Motor neuron (in vitro differentiated cells): ENCODE measurements at regions not wholly inside any gene's neighbourhood (a gene's known extent, or its start where the extent isn't known, plus 50 kb on each side); places are given as distances from the start of the nearest gene placed in this dataset.

ENCODE experiments used
- ATAC-seq, 8 experiments: fragments of 200-7000 bp; cut with Tn5 transposase; replicated peaks in 6 of 8; 2 replicates each; pipeline ENCODE4 v1.8.0; 2021; ENCODE audit warnings: mild to moderate bottlenecking in 8 of 8, moderate library complexity in 8 of 8
- H3K27ac ChIP-seq, 2 donors: fragments of 250-450 bp; sonication (Bioruptor Pico); 2 replicates each; pipeline ENCODE4 v1.9.0; 2021; ENCODE audit warnings: antibody characterized with exemption in 2 of 2, mild to moderate bottlenecking in 2 of 2, moderate library complexity in 1 of 2
- H3K4me1 ChIP-seq, 2 donors: fragments of 250-450 bp; sonication (Bioruptor Pico); replicated peaks in 1 of 2; 2 replicates each; pipeline ENCODE4 v1.6.1; 2021; ENCODE audit warnings: antibody characterized with exemption in 2 of 2, mild to moderate bottlenecking in 2 of 2, moderate library complexity in 1 of 2
- H3K4me3 ChIP-seq, 5 donors: fragments of 250-450 bp; sonication (Bioruptor Pico); 2 replicates each; pipeline ENCODE4 v1.9.0; 2021; ENCODE audit warnings: antibody characterized with exemption in 5 of 5, mild to moderate bottlenecking in 5 of 5, moderate library complexity in 4 of 5
- WGBS, 10 experiments: fragments of 450-650 bp; shearing (Covaris generic); methylation state at CpG; one replicate each; pipeline ENCODE4 v1.0.0; 2022; 5-methylcytosine and 5-hydroxymethylcytosine counted together
- in situ Hi-C, 9 experiments: fragments of 400-800 bp; cut with MboI; loops; one replicate each; pipeline ENCODE4 v1.15.0; 2021; ENCODE audit warnings: low sequenced_read_pairs in 9 of 9, low pct_unique_long_range_greater_than_20kb in 2 of 9; ENCODE audit not compliant: unreplicated experiment in 9 of 9

DNA sequence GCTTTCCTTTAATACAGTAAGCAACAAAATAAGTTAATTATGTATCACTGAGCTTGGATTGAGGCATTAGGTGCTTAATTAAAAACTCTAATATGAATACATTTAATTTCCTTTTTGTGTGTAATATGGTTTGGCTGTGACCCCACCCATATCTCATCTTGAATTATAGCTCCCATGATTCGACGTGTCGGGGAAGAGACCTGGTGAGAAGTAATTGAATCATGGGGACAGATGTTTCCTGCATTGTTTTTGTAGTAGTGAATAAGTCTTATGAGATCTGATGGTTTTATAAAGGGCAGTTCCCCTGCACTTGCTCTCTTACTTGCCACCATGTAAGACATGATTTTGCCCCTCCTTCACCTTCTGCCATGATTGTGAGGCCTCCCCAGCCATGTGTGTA is 325.4 kb upstream of the CDH7 start:
- in situ Hi-C loops, result no loop called here
- no peak for ATAC-seq
- Histone ChIP-seq H3K27ac (no peak overlapping the region), H3K4me3 (no peak overlapping the region), H3K4me1 (no peaks in the 10 kb centered on the region)
- WGBS, 10 experiments, result 0 to 100% (median 80%) methylated on average over 2 to 3 of the region's 3 CpGs; no CpG with 5 or more reads in 2 of the 10 experiments

- WGBS, 10 experiments, result 0 to 92% (median 72%) methylated on average over 1 to 4 of the region's 4 CpGs; no CpG with 5 or more reads in 2 of the 10 experiments
- no peaks in the 10 kb centered on the region for H3K4me1 ChIP-seq
- in situ Hi-C loops, result no loop called here
- no peak overlapping the region for H3K27ac ChIP-seq
- no peak for ATAC-seq
- H3K4me3 ChIP-seq, result no peak overlapping the region
These were observed 327.0 kb upstream of the CDH7 start for GRCh38 chr18:65423776-65424175.

DNA sequence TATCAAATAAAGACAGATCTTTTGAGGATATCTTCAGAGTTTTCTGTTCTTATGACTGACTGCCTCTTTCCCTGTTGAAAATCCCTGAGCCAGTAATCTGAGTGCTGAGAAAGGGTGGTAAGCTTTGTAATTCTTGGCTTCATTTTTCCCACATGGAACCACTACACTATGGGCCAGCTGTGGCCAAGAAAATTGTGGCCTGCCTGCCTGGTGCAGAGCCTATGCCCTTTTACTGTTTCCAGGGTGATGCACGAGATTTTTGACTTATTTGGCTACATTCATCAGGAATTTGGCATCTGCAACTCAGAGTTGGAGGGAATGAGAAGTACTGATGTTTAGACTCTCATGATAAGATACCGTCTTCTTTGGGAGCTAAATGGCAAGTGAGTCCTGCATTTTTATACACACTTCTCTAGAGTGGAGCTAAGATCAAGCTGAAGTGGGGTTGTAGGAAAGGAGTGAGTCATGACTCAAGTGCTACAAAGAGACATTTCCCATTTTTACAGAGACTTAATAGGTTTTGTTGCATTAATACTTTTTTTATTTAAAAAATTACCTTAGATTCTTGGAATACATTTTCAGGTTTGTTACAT is 328.2 kb upstream of the CDH7 start:
- WGBS, 10 experiments, result 0 to 100% (median 8%) methylated on average over 1 to 2 of the region's 2 CpGs; no CpG with 5 or more reads in 4 of the 10 experiments

DNA sequence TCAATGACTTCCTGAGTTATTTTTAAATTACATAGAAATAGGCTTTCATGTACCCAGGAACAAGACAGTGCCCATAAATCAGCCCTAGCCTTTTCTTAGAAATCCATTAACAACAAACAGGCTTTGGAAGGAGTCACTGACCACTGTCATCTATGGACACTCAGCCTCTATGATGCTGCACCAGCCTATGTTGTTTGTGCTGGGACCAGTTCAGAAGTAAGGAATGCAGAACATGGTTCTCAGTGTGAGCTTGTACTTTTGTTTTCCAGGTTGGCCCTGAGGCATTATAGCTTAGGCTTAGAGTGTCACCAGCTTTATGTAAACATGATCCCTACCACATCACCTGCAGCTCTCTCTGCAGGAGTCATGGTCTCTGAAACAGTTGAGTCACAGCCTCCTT is 335.7 kb upstream of the CDH7 start:
- Histone ChIP-seq H3K4me3 (no peak overlapping the region), H3K27ac (no peak overlapping the region), H3K4me1 (peaks cover 6 to 10% of the 10 kb centered on the region in 2 donors)
- in situ Hi-C loops, result no loop called here
- peak in 5 of 8 experiments; percentile 93 to 100 (median 98) for ATAC-seq

More for the DNA sequence above, 328.2 kb upstream of the CDH7 start:
- in situ Hi-C loops, result no loop called here
- H3K4me1 ChIP-seq, result no peaks in the 10 kb centered on the region
- no peak overlapping the region for H3K27ac ChIP-seq
- no peak for ATAC-seq
- no peak overlapping the region for H3K4me3 ChIP-seq

GRCh38 chr18:65414501-65414900 is 336.3 kb upstream of the CDH7 start:
- Histone ChIP-seq H3K4me3 (no peak overlapping the region), H3K27ac (no peak overlapping the region), H3K4me1 (peaks cover 6 to 10% of the 10 kb centered on the region in 2 donors)
- in situ Hi-C loops, result no loop called here
- ATAC-seq, result no peak
- 0 to 100% (median 80%) methylated on average over 1 of the region's 1 CpG; no CpG with 5 or more reads in 1 of the 10 experiments for WGBS, 10 experiments

DNA sequence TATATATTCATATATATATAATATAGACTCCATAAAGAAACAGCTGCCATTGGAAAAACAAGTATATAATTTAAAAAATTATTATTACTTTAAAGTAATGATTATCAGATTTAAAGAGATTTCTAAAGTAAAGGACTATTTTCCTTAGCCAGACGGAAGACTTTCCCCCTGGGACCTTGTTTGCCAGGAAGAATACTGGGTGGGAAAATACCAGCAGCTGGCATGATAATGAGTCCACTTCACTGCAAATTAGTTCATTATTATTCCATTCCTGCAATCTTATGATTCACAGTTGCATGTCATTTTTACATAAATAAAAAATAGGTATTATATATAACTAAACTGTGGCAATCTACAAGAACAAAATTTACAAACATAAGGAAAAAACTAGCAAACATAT is 339.8 kb upstream of the CDH7 start:
- peaks cover 6 to 10% of the 10 kb centered on the region in 2 donors for H3K4me1 ChIP-seq
- no peak for ATAC-seq
- in situ Hi-C loops, result no loop called here
- WGBS, 10 experiments, result 0 to 100% (median 54%) methylated on average over 1 of the region's 1 CpG; no CpG with 5 or more reads in 2 of the 10 experiments
- no peak overlapping the region for H3K27ac ChIP-seq
- no peak overlapping the region for H3K4me3 ChIP-seq

DNA sequence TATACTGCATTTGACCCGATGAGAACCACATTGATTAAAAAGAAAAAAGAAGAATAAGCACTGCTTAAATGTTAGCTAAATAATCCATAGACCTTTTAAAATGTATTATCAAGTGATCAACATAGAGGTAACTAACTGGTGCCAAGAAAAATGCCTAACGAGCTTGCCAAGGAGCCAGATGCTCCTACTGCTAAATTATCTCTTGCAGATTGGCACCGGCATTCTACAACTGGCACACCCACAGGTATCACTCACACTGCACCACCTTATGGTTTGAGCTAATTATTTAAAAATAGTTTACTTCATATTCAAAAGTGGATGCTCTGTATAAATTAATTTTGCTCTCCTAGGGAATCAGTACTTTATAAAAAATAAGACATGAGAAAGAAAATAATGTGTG is 341.6 kb upstream of the CDH7 start:
- in situ Hi-C loops, result no loop called here
- Histone ChIP-seq H3K4me3 (no peak overlapping the region), H3K27ac (no peak overlapping the region), H3K4me1 (no peaks in the 10 kb centered on the region)
- no peak for ATAC-seq
- WGBS, 10 experiments, result 0 to 95% (median 81%) methylated on average over 1 to 3 of the region's 3 CpGs; no CpG with 5 or more reads in 2 of the 10 experiments

- H3K27ac ChIP-seq, result no peak overlapping the region
- peaks cover 0 to 5% of the 10 kb centered on the region in 2 donors for H3K4me1 ChIP-seq
- in situ Hi-C loops, result no loop called here
- no peak overlapping the region for H3K4me3 ChIP-seq
- ATAC-seq, result no peak
These were observed 347.3 kb upstream of the CDH7 start for GRCh38 chr18:65403534-65403933.

DNA sequence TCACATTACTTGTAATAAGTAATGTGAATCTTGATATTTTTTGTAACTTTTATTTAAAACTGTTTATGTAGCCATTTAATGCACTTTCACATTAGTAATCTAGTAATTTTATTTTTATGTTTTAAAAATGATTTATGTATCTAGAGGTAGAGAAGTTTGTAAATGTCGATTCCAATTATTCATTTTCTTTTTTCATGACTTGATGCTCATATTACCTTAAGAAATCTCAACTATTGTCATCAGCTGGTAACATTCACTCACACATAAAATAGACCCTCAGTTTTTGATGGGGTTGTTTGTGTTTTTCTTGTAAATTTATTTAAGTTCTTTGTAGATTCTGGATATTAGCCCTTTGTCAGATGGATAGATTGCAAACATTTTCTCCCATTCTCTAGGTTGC is 351.7 kb upstream of the CDH7 start:
- in situ Hi-C loops, result no loop called here

DNA sequence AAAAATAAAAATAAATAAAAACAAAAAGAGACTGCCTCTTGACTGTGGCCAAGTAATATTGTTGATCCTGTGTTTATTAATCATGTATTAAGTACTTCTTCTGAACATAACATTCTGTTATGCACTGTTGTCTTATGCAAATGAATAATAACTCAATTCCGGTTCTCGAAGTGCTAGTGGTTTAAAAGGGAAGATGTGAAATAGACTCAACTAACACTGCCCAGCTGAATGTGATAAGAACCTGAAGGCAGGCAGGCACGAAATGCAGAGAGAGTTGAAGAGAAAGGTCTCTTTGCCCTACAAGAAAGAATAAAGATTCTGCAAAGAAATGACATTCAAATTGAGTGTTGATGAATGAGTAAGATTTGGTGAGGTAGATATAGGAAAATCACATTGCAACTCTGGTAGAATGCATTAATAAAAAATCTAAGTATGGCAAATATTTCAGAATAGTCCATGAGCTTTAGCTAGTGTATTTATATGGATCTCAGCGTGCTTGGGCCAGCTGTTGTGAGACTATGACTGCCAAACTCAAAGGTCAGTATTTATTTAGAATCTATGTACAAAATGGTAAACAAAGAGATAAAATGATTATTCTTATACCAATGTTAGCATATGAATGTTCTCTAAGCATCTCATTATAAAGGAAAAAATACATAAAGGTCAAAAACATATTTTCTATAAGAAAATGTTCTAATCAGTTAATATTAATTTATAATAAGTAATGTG is 352.3 kb upstream of the CDH7 start:
- H3K27ac ChIP-seq, result no peak overlapping the region
- in situ Hi-C loops, result no loop called here
- H3K4me1 ChIP-seq, result peaks cover 0 to 5% of the 10 kb centered on the region in 2 donors
- WGBS, 10 experiments, result 5 to 92% (median 73%) methylated on average over 1 to 4 of the region's 4 CpGs
- H3K4me3 ChIP-seq, result no peak overlapping the region
- ATAC-seq, result no peak

More for the DNA sequence above, 351.7 kb upstream of the CDH7 start:
- WGBS, 10 experiments, result 0 to 100% (median 60%) methylated on average over 1 of the region's 1 CpG
- Histone ChIP-seq H3K4me1 (peaks cover 0 to 5% of the 10 kb centered on the region in 2 donors), H3K4me3 (no peak overlapping the region), H3K27ac (no peak overlapping the region)
- ATAC-seq, result no peak

GRCh38 chr18:65380986-65381385 is 369.8 kb upstream of the CDH7 start:
- no peak for ATAC-seq
- in situ Hi-C loops, result no loop called here
- no peak overlapping the region for H3K27ac ChIP-seq
- H3K4me3 ChIP-seq, result no peak overlapping the region
- WGBS, 10 experiments, result 0 to 100% (median 71%) methylated on average over 1 to 3 of the region's 3 CpGs; no CpG with 5 or more reads in 2 of the 10 experiments
- no peaks in the 10 kb centered on the region for H3K4me1 ChIP-seq

GRCh38 chr18:65380571-65380970 is 370.2 kb upstream of the CDH7 start:
- ATAC-seq, result no peak
- Histone ChIP-seq H3K4me3 (no peak overlapping the region), H3K27ac (no peak overlapping the region), H3K4me1 (no peaks in the 10 kb centered on the region)
- in situ Hi-C loops, result no loop called here

- in situ Hi-C loops, result no loop called here
- peak in 5 of 8 experiments; percentile 25 to 54 (median 42) for ATAC-seq
- WGBS, 10 experiments, result 0 to 100% (median 85%) methylated on average over 1 to 3 of the region's 3 CpGs; no CpG with 5 or more reads in 4 of the 10 experiments
- no peak overlapping the region for H3K27ac ChIP-seq
- no peak overlapping the region for H3K4me3 ChIP-seq
- no peaks in the 10 kb centered on the region for H3K4me1 ChIP-seq
These were observed 377.9 kb upstream of the CDH7 start for GRCh38 chr18:65372904-65373303.
